HG02588 (cell line): ENCODE measurements at regions not wholly inside any gene's neighbourhood (a gene's known extent, or its start where the extent isn't known, plus 50 kb on each side); places are given as distances from the start of the nearest gene placed in this dataset.
A peak's percentile ranks its signal among the peaks of the same experiment; 100 is the strongest.

Source experiments
- ATAC-seq: cut with Tn5 transposase; IDR thresholded peaks from one replicate; pipeline ENCODE4 v1.9.1; 2021; ENCODE audit warnings: mild to moderate bottlenecking, moderate library complexity; ENCODE audit not compliant: unreplicated experiment

DNA sequence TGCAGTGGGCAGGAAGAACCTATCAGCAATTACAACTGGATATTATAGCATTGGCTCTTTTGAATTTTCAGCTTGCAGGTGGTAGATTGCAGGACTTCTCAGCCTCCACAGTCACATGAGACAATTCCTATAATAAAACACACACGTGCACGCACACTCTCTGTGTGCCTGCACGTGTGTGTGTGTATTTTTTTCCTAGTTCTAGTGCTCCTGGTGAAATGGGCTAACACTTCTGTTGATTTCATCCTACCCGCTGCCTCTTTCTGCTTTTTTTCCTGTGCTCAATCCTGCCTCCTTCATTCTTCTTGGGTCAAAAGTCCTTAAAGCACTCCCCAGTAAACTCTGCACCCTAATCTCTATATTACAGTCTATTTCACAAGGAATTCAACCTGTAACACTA lies 320.1 kb downstream of the OSTF1 start:
- ATAC-seq: no peak

DNA sequence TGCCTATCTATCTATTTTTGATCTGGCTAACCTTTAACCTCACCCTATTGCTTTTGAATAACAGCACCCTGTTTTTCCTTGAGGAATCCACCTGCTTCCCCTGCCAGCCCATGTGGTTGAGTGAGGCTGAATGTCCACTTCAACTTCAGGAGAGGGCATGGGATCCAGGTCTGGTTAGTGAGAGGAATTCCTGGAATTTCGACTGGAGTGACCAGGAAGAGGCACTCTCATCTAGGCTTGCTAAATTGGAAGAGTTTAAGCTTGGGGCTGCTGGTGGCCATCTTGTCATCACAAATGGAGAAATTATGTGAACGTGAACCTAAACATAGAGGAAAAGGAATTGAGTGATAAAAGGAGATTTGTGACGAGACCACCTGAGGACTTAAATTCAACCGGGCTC lies 322.1 kb downstream of the OSTF1 start:
- ATAC-seq: no peak

- no peak for ATAC-seq
These were observed 326.3 kb downstream of the OSTF1 start for GRCh38 chr9:75414371-75415160.

DNA sequence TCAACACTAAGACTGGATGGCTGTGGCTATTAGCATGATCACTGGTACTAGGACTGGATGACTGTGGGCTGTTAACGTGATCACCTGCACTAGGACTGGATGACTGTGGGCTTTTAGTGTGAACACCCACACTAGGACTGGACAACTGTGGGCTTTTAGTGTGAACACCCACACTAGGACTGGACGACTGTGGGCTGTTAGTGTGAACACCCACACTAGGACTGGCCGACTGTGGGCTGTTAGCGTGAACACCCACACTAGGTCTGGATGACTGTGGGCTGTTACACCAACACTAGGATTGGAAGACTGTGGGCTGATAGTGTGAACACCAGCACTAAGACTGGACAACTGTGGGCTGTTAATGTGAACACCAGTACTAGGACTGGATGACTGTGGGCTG lies 329.2 kb downstream of the OSTF1 start:
- no peak for ATAC-seq

- ATAC-seq: no peak
These were observed 330.2 kb downstream of the OSTF1 start for GRCh38 chr9:75418518-75418917.

- ATAC-seq: no peak
These were observed 334.7 kb downstream of the OSTF1 start for GRCh38 chr9:75422944-75423522.

DNA sequence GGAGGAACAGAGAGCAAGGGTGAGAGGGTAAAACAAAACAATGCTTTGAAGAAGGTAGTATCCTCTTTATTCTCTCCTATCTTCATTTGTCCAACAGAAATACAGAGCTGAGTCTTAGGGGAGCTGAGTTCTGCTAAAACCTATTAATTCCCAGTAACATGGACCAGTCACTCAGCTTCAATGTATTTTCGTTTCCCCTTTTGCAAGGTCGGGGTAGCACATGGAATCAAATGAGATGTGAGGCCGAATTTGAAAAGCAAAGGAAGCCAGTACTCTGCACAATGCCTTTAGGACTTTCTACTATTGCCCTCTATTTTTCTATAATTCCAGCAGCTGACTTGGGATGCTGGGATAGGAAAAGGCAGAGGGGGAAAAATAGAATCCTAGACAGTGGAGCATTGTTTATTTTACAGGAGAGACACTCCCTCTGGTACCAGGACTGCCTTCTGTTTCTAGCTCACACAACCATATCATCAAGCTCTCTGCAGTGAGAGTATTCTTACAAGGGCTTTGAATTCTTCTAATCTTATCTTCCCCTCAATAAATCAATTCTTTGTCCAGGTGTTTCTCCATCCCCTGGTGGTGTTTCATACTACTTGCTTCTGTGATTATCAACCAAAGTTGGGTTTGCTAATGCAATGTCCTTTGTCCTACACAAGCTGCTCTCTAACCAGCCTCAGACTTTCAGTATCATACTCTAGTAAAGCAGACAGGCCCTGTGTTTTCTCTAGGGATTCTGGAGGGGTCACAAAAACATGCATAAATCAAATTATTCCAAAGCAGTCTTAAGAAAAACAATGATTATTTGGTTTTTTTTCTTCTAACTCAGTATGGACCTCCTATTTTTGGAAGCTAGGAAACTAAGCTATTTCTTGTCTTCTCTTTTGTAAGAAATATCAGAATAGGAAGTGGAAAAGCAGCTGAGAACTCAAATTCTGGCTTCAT lies 341.5 kb downstream of the OSTF1 start:
- no peak for ATAC-seq

GRCh38 chr9:75431375-75431774 lies 343.1 kb downstream of the OSTF1 start:
- ATAC-seq: no peak

DNA sequence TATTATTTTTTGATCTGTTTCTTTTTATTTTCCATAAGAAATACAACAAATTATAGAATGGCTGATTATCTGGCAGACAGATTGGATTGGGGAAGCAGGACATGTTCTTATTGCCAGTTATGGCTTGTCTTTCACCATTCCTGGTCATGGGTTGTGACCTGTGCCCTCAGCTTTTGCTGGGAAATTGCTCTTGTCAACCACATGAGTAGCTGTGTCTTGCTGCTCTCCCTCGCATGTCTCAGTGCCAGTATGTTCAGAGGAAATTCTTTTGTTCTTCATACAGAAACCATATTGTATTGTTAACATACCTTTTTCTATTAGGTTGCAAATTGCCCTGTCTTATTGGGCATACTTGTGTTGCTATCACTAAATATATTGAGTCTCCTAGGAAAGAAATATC lies 344.1 kb downstream of the OSTF1 start:
- no peak for ATAC-seq

DNA sequence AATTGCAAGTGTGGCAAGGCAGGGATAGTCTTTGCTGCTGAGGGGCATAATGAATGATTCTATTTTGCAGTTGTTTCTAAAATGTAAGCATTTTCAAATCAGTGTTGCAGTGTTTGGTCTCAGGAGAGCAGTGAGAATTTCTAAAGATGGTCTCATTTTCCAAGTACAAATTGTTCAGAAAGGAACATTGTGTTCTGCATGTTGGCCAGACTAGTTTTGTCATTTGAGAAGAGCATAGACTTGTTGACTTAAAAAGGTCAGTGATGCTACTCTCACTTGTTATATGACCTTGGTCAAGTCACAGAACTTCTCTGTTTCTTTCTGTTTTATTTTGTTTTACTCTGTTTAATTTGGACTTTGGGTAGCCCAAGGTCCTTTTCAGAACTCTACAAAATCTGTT lies 344.6 kb downstream of the OSTF1 start:
- no peak for ATAC-seq

DNA sequence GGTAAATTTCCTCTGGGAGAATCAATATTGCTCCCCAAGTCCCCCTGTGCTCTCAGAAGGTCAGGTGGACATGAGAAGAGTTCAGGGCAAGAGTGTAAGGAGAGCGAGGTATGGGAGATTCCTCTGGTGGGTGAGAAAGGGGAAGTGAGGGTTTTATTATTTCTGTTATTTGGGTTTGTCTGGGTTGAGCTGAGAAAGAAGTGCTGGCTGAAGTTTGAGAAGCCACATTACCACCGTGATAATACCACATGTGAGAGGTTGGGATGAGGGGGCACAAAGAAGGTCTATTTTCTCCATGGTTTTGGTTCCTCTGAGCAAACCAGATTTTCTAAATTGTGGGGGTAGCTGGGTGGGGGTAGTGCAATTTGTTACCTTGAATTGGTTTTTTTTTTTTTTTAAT lies 350.4 kb downstream of the OSTF1 start:
- no peak for ATAC-seq

- ATAC-seq: no peak
These were observed 352.6 kb downstream of the OSTF1 start for GRCh38 chr9:75440914-75441313.

- no peak for ATAC-seq
These were observed 356.8 kb downstream of the OSTF1 start for GRCh38 chr9:75445144-75445543.

GRCh38 chr9:75447281-75447680 lies 359.0 kb downstream of the OSTF1 start:
- ATAC-seq: no peak

DNA sequence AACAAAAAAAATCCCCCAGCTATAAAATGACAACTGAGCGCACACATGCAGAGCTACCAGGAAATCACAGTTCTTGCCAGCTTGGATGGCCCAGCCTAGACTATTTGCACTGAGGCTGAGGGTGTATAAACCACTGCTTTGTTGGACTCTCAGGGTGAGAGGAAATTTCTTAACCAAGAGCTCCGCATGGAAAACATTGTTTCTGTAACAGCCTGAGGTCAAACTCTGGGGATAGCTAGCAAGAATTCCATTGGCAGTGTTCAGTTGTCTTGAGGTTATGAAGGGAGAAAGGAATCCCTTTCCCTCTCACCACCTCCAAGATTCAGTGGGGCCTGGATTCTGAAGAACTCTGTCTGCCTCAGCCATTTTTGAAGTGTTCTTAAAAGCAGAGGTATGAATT lies 360.0 kb downstream of the OSTF1 start:
- no peak for ATAC-seq

DNA sequence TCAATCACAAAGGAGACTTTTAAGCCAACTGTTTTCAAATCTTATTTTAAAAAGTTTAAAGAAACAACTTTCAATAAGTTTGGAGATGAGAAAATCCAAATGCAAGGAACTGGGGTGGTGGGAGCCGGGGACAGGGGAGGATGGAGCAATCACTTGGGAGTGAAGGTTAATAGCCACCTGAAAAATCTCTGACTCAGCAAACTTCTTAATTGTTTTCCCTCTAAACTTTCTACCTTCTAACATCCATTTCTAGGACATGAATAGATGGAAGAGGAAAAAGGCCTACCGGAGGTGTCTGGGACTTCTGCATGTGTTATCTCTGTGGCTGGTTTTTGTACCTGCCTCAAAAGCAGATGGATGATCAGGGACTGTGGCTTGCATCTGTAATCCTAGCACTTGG lies 360.6 kb downstream of the OSTF1 start:
- ATAC-seq: no peak

- ATAC-seq: no peak
These were observed 362.7 kb downstream of the OSTF1 start for GRCh38 chr9:75451045-75451444.

- no peak for ATAC-seq
These were observed 363.2 kb downstream of the OSTF1 start for GRCh38 chr9:75451505-75451904.

DNA sequence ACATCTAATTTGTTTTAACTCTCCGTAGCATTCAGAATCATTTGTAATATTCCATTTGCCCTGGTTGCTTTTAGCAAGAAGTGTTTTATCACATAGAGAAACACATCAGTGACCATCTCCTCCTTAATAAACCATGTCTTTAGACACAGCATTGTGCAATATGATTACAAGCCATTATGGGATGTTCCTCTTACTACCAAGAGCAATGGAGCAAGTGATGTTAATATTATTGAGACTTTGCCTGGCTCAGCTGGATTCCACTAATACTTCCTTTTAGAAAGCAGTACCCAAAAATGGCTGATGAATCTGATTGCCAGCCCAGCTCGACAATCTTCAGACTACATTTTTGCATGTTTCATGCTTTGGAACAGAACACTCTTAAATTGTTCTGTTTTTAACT lies 364.2 kb downstream of the OSTF1 start:
- no peak for ATAC-seq

DNA sequence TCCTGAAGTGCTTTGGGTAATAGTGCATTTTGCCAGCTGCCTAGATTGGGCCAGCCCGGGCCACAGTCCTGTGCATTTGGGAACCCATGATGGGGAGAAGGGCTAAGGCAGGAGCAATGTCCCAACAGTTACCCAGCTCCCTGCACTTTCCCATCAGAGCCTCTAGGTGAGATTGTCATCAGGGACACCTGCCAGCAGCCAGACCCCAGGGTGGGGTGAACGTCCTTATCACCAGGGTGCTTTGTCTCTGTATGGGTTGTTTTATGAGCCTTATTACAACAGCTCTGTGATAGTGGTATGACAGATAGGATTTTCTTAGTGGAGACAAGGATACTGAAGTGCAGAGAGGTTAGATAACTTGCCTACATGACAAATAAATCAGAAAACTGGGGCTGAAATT lies 365.7 kb downstream of the OSTF1 start:
- no peak for ATAC-seq

GRCh38 chr9:75454891-75455290 lies 366.6 kb downstream of the OSTF1 start:
- no peak for ATAC-seq

DNA sequence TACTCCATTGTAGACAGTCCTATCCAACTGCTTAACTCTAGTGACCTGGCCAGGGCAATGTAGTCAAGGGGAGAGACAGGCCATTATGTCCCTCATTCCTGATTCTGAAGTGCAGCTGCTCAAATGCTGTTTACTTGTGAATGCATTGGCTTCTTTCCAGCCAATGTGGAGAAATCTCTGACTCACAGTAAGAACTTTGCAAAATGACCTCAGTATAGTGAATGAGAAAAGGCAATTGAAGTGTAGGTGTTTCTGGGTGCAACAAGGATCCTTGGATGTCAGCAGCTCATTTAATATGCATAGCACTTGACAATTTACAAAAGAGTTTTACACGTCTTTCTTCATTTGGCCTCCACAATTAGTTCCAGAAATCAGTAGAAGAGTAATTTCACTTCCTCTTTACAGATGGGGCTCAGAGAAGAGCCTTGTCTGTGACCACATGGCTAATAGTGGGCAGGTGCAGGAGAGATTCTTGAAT lies 367.2 kb downstream of the OSTF1 start:
- peak; percentile 96 for ATAC-seq
